ENCODE measurements at regions not wholly inside any gene's neighbourhood (a gene's known extent, or its start where the extent isn't known, plus 50 kb on each side); places are given as distances from the start of the nearest gene placed in this dataset.
"Not testable (repeated sequence)": the region's sequence is repeated elsewhere in the genome, so short reads cannot be mapped to it uniquely, and the experiment has no call there.

DNA sequence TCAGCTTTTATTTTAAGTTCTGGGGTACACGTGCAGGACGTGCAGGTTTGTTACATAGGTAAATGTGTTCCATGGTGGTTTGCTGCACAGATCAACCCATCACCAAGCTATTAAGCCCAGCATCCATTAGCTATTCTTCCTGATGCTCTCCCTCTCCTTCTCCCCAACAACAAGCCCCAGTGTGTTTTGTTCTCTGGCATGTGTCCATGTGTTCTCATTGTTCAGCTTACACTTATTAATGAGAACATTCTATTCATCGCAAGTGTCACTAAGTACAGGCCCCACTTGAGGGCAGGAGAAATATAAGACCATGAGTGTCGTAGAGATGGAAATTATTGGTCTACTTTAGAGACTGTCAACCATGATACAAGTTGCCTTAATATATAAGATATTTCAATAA lies 615.1 kb downstream of the CDH8 start:
- DNase-seq: no peak

DNA sequence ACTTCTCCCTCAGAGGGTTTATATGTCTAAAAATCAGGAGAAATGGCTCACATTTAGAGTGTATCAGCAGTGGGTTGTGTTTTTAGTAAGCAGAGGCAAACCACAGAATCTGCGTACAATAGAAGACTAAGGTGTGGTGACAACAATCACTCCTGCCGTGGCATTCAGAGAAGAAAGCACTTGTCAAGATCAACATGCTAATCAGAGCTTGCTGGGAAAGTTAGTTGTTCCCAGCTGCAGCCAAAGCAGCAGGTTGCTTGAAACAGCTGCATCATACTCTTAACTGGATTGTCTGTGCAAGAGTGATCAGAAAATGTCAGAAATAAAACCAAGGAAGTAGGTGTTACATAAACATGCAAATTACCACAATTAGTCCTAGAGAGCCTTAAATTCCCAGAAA lies 616.4 kb downstream of the CDH8 start:
- DNase-seq: no peak

DNA sequence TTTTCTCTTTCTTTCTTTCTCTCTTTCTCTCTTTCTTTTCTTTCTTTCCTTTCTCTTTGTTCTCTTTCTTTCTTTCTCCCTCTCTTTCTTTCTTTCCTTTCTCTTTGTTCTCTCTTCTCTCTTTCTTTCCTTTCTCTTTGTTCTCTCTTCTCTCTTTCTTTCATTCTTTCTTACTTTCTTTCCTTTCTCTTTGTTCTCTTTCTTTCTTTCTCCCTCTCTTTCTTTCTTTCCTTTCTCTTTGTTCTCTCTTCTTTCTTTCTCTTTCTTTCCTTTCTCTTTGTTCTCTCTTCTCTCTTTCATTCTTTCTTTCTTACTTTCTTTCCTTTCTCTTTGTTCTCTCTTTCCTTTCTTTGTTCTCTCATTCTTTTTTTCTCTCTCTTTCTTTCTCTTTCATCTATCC lies 617.4 kb downstream of the CDH8 start:
- DNase-seq: not testable (repeated sequence)

DNA sequence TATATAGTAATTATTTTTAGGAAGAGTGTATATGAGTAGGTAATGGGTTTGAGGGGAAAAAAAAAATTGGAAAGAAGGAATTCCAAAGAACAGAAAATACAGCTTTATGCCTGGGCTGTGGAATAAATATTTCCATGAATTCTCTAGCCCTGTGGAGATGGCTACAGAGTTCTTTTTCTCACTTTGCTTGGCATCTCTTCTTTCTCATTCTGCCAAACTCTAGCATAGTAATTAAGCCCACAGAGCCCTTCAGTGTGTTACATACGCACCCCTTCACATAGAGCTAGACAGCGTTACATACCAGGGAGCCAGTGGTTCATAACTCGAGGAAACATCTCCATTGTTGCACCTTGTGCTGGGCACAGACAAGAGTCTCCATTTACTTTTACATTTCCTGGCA lies 621.1 kb downstream of the CDH8 start:
- DNase-seq: no peak

DNA sequence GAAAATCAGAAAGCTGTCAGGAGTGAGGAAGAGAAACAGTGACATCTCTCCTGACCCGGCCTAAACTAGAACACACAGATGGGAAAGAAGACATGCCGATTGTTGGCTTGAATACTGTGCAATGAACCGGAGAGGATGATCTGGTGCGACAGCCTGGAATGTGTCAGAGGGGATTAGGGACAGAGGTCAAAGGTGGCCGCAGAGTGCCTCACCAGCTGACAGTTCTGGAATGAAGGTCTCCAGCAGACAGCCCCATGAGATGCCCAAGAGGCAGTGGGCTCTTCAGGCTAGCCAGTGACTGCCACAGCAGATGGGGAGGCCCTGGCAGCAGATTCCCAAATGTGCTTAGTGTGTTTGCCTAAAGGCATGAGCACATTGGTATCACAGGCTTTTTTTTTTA lies 623.2 kb downstream of the CDH8 start:
- no peak for DNase-seq

DNA sequence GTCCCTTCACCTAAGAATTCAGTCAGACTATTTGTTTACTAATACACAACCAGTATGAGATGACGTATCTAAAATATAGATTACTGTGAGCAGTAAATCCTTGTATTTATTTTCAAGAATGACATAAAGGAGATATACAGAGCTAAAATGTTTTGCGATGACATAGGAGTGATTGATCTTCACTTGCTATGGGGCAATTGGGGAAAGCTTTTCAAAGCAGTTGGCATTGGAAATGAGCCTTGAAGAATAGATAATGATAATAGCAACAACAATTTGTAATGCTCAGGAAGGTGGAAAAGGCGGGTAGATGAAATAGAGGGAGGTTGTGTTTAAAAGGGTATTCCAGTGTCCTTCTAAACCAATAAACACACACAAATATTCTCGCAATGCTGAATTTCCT lies 623.7 kb downstream of the CDH8 start:
- no peak for DNase-seq

DNA sequence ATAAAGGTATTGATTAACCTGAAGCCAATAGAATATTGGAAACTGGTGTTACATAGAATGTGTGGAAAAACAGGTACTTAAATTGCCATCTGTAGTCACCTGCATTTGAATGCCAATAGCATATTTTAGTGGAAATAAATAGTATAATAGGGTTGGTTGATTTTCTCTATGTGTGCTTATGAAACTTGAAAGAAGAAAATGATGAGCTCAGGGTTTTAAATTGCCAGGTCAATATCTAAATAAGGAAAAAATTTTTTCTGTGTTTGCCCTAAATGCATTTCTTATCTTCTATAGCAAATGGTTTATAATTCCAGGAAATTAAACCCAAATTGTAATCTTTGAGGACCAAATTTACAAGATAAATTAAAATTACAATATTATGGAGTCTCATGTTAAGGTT lies 626.6 kb downstream of the CDH8 start:
- DNase-seq: no peak

DNA sequence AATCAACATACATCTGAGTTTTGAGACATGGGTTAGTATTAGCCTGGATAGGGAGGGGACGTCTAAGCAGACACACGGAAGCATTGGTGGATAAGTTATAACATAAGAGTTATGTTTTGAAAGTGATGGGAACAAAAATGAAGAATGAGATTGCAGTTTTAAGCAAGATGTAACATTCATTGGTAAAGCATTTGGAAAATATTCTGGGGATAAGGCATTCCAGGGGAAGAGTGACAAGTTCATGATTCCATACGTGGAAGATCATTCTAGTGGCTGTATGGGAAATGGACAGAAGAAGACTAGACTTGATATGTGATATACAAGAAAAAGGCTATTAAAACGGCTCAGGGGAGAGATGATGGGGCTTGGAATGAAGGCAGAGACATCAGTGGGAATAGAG lies 632.9 kb downstream of the CDH8 start:
- no peak for DNase-seq

DNA sequence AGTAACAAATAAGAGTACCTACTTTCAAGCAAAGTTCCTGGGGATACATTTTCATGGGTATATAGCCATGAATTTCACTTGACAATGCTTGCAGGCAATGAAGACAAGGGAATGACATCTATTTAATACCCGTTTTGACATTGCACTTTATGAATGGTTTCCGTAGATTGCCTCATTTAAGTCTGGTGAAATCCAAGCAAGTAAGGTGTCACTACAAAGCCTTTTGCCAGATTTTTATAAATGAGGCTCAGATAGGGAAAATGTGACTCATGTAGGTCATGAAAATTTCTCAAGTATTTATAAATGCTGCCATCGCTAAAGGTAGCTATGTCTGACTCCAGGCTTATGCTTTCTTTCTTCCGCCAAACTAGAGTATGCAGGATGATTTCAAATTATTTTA lies 644.3 kb downstream of the CDH8 start:
- no peak for DNase-seq

DNA sequence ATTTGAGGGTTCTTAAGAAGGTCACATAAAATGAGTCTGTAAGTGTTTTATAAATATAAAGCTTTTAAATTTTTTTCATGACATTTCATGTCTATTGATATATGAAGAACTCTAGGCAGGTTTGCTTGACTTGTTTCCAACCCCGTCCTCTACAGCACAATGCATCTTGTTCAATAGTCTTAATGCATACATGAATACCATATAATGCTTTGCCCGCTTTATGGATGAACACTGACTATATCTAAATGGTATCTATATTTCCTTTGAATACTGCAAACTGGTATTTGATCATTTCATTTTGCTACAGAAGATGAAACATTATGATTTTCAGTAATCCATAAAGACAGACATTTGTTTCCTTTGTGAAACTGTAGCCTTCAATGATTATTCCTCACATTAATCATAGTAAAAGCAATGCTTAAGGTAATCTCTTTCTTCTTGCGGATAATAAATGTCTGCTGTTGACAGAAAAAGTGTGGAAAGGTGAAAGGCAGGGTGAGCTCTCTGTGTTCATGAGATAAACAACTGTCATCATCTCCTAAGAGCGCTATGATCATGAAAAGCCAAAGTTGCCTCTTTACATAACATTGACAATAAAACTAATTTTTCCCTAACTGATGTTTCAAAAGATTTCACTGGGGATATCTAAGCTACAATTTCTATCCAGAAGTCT lies 645.1 kb downstream of the CDH8 start:
- no peak for DNase-seq

DNA sequence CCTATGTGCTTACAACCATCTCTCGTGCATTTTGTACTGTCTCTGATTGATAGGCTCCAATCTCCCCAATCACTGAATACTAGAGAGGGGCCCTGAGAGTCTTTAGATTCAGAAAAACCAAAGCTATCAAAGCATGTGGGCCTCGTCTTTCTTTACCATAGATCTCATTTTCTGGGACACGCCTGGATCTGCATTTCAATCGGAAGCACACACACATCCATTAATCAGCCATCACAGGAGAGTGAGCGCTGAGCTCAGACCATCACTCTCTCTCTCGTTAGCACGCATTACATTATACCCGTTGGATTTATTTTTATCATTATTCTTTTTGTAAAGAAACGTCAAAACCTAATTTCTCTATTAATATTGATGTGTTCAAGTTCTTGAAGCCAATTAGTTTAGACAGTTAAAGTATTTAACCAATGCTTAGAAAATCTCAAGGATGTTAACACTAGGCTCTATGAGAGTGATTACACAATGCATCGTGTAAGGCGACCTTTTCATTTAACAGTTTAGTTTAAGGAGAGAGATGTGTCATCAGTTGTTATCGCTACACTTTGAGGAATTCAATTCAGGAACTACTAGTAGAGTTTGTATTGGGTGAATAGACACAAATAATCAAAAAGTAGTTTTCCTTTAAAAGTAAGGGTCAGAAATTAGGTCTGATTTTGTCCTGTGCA lies 650.7 kb downstream of the CDH8 start:
- no peak for DNase-seq

DNA sequence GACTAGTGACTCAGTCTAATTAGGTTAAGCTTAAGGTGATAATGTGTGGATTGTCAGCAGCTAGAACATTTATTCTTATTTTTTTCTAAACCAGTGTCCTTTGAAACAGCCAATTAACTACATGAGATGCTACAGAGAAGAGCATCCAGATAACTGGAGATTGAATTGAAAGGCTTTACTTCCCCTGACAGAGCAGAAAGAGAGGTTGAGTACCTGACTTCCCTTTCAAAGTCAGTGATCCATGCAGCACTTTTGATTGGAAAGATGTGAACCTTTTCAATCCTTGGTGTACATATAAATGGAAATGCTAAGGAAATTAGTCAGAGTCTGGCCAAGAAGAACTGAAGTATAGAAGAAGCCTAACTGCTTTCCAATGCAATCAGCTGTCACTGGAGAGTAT lies 653.8 kb downstream of the CDH8 start:
- no peak for DNase-seq

DNA sequence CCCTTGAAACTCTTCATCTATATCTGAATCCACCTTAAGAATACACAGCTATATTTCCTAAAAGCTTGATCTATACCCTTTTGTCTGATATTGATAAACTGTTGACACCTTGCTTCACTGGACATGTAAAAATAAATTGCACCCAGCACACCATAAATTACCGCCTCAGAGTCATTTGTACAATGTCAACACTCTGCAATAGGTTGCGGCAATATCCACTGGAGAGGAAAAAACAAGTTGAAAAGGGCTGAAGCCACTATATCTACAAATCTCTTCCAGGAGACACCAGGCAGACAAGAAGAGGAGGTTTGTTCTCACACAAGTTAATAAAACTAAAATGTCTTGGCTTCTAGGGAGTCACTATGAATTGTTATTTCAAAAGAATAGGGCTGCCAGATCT lies 656.9 kb downstream of the CDH8 start:
- no peak for DNase-seq

DNA sequence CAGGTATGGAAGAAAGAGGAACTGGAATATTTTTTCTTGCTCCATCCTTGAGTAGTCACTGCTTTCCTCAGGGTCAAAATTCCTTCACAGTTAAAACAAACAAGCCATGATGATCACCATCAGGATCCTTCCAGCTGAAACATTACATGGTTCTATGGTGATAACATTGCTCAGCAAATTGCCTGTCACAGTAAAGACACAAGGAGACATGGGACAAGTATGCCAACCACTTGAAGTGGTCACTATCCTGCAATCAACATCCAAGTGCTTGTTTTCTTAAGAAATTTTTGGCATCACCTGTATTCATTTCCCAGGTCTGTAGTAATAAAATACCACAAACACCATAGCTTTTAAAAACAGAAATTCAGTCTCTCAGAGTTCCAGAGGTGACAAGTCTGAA lies 662.2 kb downstream of the CDH8 start:
- DNase-seq: no peak

DNA sequence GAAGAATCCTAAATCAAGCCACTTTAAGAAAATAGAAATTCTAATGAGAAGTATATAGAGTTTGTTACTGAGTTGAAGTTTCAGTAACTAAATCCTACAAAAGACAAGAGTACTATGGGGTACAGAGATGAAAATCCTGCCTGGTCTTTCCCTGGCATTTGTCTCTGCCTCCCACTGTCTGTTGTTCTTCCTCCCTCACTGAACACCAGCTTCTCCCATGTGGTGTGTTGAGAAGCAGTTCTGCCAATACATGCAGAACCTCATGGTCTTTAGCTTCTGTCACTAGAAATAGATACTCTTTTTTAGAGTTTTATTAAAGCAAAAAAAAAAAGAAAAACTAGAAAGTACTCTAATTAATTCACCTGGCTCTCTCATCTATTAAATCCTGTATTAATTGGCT lies 664.4 kb downstream of the CDH8 start:
- DNase-seq: no peak

DNA sequence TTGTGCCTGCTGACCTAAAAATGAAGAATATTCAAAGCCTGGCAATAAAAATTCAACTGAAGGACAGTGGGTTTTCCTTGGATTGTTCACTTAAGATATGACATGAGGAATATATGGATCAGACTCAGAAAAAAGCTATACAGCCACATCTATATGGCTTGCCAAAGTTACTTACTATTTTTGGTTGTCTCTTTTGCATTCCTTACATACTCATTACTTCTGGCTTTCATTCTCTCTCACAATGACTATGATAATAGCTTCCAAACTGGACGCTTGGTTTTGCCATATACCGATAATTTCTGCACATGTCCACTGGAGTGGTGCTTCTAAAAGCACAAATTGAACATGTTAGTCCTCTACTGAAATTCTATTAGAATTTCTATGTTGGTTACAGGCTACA lies 664.9 kb downstream of the CDH8 start:
- DNase-seq: no peak

DNA sequence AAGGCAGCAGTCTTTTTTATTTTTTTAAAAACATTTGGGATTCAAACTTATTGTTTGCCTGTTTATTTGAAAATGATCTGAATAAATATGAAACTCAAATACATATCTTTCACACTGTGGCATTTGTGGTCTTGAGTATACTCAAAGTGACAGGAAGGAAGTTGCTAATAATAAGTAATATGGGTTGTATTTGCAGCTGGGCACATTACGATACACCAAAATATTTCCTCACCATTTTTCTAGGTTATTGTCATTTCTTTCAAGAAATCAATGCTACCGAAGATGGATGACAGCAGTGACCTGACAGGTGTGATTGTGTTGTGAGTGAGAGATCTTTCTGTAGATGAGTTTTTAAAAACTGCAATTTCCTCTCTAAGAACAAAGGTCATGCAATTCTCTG lies 665.7 kb downstream of the CDH8 start:
- no peak for DNase-seq

DNA sequence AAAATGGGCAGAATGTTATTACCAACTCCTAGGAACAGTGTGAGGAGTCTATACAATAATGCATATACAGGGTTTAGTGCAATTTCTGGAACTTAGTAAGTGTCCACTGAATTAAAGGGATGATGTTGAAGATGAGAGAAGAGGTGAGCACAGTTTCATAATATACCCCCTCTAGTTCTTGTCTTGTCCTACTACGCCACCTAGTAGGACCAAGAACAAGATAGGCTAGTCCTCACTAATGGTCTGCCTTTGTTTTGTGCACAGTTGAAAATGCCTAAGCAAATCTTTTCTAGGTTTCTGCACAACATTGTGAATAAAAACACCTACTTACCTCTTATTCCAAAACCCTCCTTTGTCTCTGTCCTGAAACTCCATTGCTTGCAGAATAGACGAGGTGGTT lies 670.2 kb downstream of the CDH8 start:
- DNase-seq: no peak

DNA sequence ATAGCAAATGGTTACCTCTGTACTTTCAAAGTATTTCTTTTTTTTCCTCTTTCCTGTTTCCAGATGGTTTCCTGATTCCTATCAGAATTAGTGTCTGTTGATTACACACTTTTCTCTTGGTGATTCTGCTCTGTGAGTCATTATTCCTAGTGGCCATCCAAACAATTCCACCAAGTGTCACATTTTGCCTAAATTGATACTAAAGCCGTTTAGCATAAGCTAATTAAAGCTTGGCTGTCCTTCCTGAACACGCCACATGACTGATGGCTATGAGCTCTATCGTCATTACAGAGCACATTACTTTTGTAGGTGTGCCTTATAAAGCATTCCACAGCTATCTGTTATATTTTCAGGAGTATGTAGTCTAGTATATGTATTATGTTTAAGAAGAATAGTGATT lies 671.2 kb downstream of the CDH8 start:
- no peak for DNase-seq

DNA sequence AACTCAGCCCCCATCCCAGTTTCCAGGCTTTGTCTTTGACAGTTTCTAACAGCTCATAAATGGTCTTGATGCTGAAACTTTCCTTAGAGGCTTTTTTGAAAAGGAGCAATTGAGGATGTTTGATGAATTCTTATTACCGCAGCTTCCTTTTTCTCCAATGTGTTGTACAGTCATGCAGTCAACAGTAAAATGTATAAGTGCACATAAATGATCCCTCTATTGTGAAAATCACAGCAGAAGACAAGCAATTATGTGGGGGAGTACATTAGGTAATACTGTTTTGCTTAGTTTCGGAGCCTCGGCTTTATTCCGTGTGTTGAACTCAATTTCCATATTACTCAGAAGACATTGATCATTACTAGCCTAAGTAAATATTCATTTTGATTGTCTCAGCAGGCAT lies 673.7 kb downstream of the CDH8 start:
- no peak for DNase-seq

DNA sequence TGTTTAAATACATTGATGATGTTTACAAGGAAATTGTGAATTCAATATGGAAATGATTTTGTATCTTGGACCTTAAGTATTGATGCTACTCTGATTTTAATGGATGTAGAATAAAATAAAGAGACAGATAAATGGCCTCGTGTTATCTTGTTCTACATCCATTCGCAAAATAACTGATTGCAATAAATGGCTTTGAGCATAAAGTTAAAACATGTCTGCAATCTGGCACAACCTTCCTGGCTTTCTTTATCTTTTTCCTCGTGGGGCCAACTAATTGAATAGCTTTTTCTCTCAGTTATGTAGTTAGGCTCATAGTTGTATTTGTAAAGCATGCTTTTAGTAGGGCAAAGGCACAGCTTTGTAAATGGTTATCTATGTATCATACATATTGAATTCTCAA lies 691.4 kb downstream of the CDH8 start:
- no peak for DNase-seq

DNA sequence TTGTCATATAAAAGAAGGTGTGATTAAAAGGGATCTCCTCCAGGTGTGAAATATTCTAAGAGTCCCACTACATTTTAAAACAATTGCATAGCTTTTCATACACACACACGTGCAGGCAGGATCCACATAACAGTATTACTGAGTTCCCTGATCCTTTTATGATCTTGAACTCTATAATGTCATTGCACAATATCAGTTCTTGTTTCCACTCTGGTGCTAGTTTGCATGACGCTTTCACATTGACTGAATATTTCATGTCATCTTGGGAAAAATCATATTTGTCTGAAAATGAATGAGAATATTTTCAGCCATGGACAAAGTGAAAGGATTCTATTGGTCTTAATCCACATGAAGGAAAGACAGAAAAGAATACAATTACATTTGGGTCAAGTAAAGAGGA lies 703.8 kb downstream of the CDH8 start:
- no peak for DNase-seq

DNA sequence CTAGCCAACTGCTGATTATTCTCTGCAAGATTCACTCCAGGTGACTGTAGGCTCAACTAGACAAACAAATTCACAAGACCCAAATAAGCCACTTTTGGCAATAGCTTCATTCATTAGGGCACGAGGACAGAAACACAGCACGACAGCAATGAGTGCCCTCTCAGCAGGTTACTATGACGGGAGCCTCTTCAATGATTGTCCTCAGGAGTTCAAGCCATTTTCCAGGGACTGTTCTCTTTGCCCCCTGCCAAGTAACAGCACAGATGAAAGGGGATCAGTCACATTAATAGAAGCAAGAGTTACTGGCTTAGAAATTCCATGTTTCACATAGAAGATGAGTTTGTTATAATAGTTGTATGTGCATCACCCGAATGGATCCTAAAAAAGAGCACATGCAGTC lies 712.2 kb downstream of the CDH8 start:
- no peak for DNase-seq

DNA sequence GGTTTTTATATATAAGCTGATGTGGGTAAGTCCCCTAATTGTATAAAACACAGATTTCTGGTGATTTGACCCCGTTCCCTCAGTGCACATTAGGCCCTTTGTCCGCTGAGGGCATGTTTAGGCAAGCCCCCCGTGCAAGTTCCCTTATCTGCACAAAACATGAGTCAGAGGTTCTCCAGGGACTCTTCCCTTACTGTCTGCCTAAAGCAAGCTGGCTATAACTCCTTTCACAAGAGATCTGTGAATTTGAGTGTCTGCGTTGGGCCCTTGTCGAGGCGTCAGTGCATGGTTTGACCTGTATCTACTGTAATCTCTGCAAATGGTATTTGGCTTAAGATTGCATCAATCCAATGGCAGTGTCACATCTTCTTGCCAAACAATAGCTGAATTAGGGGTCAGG lies 712.8 kb downstream of the CDH8 start:
- no peak for DNase-seq

DNA sequence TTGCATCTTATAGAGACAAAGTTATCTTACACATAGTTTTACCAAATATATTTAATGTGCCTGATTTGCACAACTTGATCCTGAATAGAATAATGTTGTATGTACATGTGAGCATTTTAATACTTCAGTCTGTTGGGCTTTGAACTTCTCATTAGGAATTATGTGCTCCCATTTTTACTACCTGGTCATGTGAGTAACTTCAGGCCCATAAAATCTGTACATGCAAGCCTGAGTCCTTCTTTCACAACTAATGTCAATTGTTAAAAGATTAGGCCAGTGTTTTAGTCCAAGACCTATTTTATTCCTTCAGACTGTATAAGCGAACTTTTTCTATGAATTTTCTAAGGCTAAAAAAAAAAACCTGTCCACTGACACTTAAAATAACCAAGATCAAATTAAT lies 715.4 kb downstream of the CDH8 start:
- DNase-seq: no peak

Measured in activated CD4-positive, alpha-beta T cell treated with anti-CD3 and anti-CD28 coated beads for 4 hours (primary cell).